Calu3 (cell line): ENCODE measurements at regions not wholly inside any gene's neighbourhood (a gene's known extent, or its start where the extent isn't known, plus 50 kb on each side); places are given as distances from the start of the nearest gene placed in this dataset.

Experiments used
- BruUV-seq: library from RNA; stranded (reverse); fragments of 400-500 nt; replicated peaks from 2 replicates; lab custom pipeline; 2021; lab: Mats Ljungman, UMichigan
- CTCF ChIA-PET: fragments of 300-600 bp; sonication (Branson Sonifier 250); formaldehyde crosslinking; loops from one replicate; lab custom pipeline; 2022; ENCODE audit warnings: antibody characterized with exemption; lab: Charles Lee
- DNase-seq: peaks from one replicate; pipeline ENCODE4 v3.0.0; 2022
- H3K27ac Mint-ChIP-seq: one replicate; pipeline ENCODE4 v1.8.0; 2022; ENCODE audit warnings: mixed read lengths; ENCODE audit not compliant: unreplicated experiment
- H3K27me3 Mint-ChIP-seq: one replicate; pipeline ENCODE4 v1.8.0; 2022; ENCODE audit warnings: mixed read lengths; ENCODE audit not compliant: unreplicated experiment
- H3K36me3 Mint-ChIP-seq: one replicate; pipeline ENCODE4 v1.8.0; 2022; ENCODE audit warnings: mild to moderate bottlenecking, moderate library complexity, mixed read lengths; ENCODE audit not compliant: insufficient read depth, unreplicated experiment
- H3K4me1 Mint-ChIP-seq: one replicate; pipeline ENCODE4 v1.8.0; 2022; ENCODE audit warnings: mild to moderate bottlenecking, low read depth, mixed read lengths; ENCODE audit not compliant: unreplicated experiment
- H3K4me3 Mint-ChIP-seq: one replicate; pipeline ENCODE4 v1.8.0; 2022; ENCODE audit warnings: mild to moderate bottlenecking, low read depth, moderate library complexity, mixed read lengths; ENCODE audit not compliant: unreplicated experiment
- H3K9me3 Mint-ChIP-seq: one replicate; pipeline ENCODE4 v1.8.0; 2022; ENCODE audit warnings: low read depth, mixed read lengths; ENCODE audit not compliant: unreplicated experiment
- CTCF ChIP-seq: fragments of 200-600 bp; IDR thresholded peaks from one replicate; pipeline ENCODE4 v1.8.0; 2022; ENCODE audit warnings: antibody characterized with exemption; ENCODE audit not compliant: unreplicated experiment
- intact Hi-C: fragments of 100-400 bp; cut with micrococcal nuclease; formaldehyde crosslinking; loops from one replicate; pipeline ENCODE4 v1.10.0; 2022; ENCODE audit not compliant: unreplicated experiment

DNA sequence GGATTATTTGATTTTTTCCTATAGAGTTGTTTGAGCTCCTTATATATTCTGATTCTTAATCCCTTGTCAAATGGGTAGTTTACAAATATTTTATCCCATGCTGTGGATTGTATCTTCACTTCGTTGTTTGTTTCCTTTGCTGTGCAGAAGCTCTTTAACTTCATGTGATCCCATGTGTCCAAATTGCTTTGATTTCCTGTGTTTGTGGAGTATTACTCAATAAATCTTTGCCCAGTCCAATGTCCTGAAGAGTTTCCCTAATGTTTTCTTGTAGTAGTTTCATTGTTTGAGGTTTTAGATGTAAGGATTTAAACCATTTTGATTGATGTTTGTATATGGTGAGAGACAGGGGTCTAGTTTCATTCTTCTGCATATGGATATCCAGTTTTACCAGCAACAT, 143.7 kb upstream of the HTR1E start:
- CTCF ChIA-PET = no interaction called here
- Mint-ChIP-seq H3K4me3 (no peak overlapping the region), H3K36me3 (no peaks in the 10 kb centered on the region), H3K9me3 (peaks cover 6% of the 10 kb centered on the region), H3K4me1 (no peaks in the 10 kb centered on the region), H3K27me3 (peaks cover 12% of the 10 kb centered on the region), H3K27ac (no peak overlapping the region)
- TF ChIP-seq CTCF = no peak
- BruUV-seq = no TSS peak
- no peak for DNase-seq
- intact Hi-C loops = no loop called here

DNA sequence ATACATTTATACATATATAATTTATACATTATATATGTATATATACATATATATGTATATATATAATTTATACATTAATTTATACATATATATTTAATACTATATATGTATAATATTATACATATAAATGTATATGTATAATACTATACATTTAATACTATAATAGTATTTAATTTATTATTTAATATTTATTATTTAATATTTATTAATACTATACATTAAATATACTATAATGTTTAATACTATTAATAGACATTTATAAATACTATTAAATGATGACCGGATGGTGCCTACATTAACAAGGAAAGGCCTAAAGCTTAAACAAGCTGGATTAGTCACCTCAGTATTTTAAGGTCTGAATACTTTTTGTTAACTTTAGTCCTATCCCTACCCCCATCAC, 145.9 kb upstream of the HTR1E start:
- Mint-ChIP-seq H3K27ac (no peak overlapping the region), H3K4me1 (no peaks in the 10 kb centered on the region), H3K36me3 (no peaks in the 10 kb centered on the region), H3K4me3 (no peak overlapping the region), H3K27me3 (peaks cover 12% of the 10 kb centered on the region), H3K9me3 (no peaks in the 10 kb centered on the region)
- no peak for TF ChIP-seq CTCF
- no peak for DNase-seq
- CTCF ChIA-PET = interaction anchor here (0.6 kb wide), 1 partner anchor 963 kb away, joined by 6 read pairs; no protein-coding TSS in a partner anchor
- intact Hi-C loops = no loop called here
- no TSS peak for BruUV-seq

DNA sequence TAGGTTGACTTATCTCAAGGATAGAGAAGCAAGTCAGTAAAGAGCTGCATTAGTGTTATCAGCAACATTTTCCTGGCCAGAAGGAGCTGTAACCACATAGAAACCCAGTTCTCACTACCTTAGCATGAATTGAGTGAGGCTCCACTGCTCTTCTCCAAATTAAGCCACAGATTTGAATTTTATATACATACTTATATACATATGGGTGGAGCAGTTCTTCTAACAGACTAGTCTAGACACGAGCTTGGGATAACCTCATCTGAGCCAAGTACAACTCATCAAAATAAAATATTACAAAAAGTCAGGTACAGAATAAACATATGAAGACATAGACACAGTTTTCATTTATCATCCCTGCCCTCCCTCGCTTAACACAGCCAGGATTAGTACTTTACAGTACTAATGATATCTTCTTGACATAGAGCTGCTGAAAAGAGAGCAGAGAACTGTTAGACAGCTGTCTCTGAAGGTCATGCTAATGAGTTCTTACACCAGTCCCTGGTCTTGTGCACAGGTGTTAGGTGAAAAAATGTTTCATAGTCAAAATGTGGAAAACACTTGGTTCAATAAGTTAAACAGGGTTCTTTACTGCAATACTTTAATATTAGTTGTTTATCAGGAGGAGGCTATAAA, 147.4 kb upstream of the HTR1E start:
- intact Hi-C loops = no loop called here
- no peaks in the 10 kb centered on the region for H3K36me3 Mint-ChIP-seq
- peaks cover 12% of the 10 kb centered on the region for H3K27me3 Mint-ChIP-seq
- CTCF ChIA-PET = no interaction called here
- TF ChIP-seq CTCF = no peak
- H3K9me3 Mint-ChIP-seq = no peaks in the 10 kb centered on the region
- no peaks in the 10 kb centered on the region for H3K4me1 Mint-ChIP-seq
- no peak for DNase-seq
- no peak overlapping the region for H3K4me3 Mint-ChIP-seq
- no TSS peak for BruUV-seq
- no peak overlapping the region for H3K27ac Mint-ChIP-seq

- intact Hi-C loops = no loop called here
- Mint-ChIP-seq H3K4me3 (no peak overlapping the region), H3K27me3 (no peaks in the 10 kb centered on the region), H3K9me3 (no peaks in the 10 kb centered on the region), H3K36me3 (no peaks in the 10 kb centered on the region), H3K4me1 (no peaks in the 10 kb centered on the region), H3K27ac (no peak overlapping the region)
- DNase-seq = no peak
- CTCF ChIA-PET = no interaction called here
- no peak for TF ChIP-seq CTCF
- no TSS peak for BruUV-seq
Observed at GRCh38 chr6:86782328-86782727, 155.0 kb upstream of the HTR1E start.
